GM18861 (cell line): ENCODE measurements at regions not wholly inside any gene's neighbourhood (a gene's known extent, or its start where the extent isn't known, plus 50 kb on each side); places are given as distances from the start of the nearest gene placed in this dataset.
"Not testable (repeated sequence)": the region's sequence is repeated elsewhere in the genome, so short reads cannot be mapped to it uniquely, and the experiment has no call there.

Experiments
- ATAC-seq: cut with Tn5 transposase; IDR thresholded peaks from one replicate; pipeline ENCODE4 v1.9.1; 2021; ENCODE audit not compliant: unreplicated experiment

- no peak for ATAC-seq
Measured at GRCh38 chr2:34519659-34520058, 920.6 kb upstream of the FAM98A start.

DNA sequence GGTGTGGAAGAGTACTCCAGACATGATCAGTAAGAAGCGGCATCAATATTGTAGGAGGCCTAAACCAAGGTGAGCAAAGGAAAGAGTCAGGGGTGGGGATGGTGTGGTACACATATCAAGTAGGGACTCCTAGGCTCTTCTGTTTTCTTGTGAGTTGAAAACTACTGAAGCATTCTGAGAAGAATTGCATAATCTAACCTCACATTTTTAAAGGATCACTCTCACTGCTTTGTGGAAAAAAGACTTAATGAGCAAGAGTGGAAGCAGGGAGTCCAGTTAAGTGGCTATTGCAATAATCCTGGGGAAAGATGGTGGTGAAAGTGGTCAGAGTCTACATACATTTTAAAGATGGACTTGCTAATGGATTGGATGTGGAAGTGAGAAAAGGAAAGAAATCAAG is 899.5 kb upstream of the FAM98A start:
- ATAC-seq = no peak

- not testable (repeated sequence) for ATAC-seq
Measured at GRCh38 chr2:34494192-34494591, 895.1 kb upstream of the FAM98A start.

DNA sequence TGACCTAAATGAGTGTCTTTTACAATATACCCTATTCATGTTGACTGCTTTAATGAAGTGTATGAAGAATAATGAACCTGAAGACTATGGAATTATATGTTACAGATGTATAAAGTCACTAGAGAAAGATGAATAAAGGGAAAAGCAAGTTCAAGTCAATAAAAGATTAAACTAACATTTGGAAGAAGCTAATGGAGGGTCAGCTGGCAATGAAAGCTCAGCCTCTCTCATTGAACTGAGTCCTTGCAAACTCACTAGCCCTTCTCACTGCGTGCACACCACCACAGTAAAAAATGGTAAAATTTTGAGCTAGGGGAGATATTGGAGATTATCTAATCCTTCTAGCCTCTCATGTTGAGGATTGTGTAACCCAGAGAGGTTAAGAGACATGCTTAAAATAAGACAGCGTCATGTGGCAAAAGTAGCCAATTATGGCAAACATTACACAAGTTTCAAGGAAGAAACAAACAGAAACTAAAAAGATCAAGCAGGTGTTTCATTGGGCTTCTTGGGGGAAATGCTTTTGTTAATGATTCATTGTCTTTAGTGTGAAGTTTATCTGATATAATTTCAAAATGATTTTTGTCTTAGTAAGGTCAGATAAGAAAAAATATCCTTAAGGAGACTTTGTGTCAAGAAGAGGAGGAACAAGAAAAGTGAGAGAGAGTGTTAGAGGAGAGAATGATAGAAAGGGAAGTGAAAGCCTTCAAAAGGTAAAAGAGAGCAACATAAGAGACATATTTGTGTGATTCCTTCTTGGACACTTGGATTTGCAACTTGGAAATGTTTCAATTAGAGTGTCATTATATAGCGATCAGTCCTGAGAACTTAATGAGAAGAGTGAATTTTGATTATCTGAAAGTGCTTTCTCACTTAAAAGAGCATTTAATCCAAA is 893.7 kb upstream of the FAM98A start:
- no peak for ATAC-seq

DNA sequence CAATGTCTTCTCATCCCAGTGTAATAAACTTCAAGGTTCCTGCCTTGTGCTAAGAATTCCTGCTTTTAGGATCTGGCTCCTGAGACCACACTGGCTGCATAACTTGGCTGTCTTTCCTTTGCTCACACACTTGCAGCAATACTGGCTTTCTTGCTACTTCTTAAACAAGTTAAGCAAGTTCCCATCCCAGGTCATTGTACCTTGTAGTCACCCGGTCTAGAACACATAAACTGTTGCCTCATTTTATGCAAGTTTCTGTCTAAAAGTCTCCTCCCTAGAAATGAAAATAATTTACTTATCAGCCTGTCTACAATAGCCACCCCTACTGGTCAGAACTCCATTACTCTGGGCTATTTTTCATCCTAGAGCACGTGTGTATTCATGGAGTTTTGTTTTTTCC is 887.9 kb upstream of the FAM98A start:
- ATAC-seq = no peak

GRCh38 chr2:34481542-34481941 is 882.4 kb upstream of the FAM98A start:
- no peak for ATAC-seq

- no peak for ATAC-seq
Measured at GRCh38 chr2:34480366-34480765, 881.3 kb upstream of the FAM98A start.

DNA sequence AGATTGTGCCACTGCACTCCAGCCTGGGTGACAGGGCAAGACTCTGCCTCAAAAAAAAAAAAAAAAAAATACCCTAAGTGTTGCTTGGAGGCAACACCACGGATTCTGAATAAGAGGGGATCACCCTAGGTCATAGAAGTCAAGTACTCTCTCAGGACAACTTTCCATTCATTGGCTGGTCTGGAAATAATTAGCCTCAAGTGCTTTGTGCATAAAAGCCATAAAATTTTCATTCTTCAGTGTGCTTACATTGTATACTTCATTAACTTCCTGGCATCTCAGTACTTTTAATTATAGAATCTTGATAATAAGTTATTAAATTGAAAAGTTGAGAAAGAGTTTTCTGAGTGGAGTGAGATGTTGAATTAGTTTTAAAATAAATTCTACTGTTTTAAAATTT is 876.1 kb upstream of the FAM98A start:
- no peak for ATAC-seq

DNA sequence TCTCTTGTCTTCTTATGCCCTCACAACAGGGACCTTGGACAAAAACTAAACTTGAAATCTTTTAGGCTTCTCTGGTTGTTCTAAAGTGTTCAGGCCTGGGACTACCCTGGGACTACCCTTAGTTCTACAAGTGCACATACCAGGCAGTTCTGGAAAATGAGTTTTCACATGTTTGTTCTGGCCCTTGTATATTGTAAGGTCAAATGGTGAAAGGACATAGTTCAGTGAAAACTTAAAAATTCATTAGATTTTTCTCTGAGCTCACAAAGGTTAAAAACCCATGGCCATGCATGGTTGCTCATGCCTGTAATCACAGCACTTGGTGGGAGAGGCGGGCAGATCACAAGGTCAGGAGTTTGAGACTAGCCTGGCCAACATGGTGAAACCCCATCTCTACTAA is 875.5 kb upstream of the FAM98A start:
- ATAC-seq = no peak

DNA sequence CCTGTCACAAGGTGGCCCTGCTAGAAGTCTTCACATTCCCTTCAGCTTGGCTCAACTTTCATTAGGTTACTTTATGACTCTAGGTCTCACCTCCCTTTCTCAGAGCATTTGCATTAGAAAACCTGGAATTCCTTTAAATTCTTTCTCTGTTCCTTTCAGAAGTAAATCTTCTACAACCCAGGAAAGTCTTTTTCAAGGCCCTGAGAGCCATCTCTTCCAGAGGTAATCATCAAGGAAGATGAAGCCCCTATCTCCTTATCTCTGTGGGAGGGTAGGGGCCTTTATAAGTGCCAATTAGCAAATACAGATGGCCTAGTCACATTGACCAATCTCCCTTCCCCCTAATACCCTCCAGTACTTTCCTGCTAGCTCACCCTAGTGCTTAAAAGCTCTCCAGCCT is 848.0 kb upstream of the FAM98A start:
- ATAC-seq = no peak

DNA sequence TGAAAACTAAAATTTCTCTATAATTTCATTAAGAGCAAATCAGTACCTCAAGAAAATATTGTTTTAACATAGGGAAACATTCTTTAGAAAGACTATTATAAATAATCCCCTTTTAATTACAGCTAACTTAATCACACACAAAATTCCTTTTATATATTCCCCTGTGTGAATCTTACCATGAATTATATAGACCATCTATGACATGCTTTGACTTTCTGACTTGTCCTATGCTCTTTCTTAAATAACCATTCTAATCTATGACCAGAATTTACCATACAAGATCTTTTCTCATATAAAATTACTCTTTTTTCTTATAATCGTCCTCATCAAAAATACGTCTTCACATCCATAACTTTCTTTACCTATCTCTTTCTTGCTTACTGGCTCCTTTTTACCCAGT is 824.2 kb upstream of the FAM98A start:
- ATAC-seq = no peak

DNA sequence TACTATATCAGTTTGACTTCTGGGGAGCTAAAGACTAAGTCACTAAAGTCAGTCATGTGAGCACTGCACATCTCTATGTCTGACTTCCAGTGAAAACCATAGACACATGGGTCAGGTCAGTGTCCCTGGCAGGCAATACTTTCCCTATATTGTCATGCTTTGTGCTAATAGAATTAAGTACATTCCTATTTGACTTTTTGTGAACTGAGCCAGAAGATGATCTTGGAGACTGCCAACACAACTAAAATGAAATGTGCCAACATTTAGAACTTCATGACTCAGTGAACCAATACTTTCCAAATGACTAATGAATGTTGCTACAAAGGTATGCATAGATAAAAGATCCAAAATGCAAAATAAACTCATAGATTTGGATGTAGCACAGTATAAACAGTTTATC is 820.8 kb upstream of the FAM98A start:
- ATAC-seq = no peak

- ATAC-seq = no peak
Measured at GRCh38 chr2:34416856-34417255, 817.8 kb upstream of the FAM98A start.

DNA sequence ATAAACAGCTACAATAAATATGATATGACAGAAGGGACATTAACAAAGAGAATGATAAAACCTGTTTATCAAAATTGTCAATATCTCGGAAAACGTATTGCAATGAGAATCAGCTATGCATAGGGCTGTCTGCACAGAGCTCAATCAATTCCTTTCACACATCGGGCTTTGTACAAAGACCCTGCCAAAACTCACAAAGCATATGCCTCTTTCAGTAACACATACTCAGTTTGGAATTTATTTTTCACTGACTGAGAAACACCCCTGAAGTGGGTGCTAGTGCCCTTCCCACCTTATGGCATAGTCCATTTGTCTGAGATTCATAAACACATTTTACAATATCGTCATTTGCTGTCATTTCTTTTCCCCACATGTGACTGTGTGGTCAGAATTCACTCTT is 815.8 kb upstream of the FAM98A start:
- ATAC-seq = no peak

- no peak for ATAC-seq
Measured at GRCh38 chr2:34408100-34408499, 809.0 kb upstream of the FAM98A start.

DNA sequence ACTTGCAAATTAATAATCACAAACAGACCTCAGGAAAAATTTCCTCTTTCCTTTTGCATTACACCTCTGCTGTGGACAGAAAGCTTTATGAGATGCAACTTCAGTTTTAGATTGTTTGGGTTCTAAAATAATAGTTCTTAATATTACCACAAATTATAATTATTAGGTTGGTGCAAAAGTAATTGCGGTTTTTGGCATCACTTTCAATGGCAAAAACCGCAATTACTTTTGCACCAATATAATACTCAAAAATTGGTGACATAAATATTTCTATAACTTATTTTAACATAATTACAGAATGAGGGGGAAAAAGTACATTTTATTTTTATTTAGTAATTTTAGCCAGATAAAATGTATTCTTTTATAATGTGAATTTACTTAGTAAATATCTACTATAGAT is 804.4 kb upstream of the FAM98A start:
- ATAC-seq = no peak

DNA sequence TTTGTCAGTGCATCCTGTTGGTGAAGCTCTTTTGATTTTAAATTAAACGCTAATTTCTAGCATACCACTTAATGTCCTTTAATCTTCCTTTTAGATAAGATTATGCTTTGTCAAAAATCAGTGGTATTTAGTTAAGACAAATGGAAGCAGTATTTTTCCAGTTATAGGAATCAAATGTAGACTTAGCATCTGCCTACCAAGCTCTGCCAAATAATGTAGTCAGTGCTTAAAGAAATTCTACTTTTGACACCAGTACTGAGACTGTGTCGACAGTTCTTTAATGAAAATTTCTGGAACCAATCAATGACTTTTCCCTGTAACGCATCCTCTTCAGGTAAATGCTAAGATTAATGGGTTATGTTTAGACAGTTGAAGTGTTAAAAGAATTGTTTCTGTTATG is 803.3 kb upstream of the FAM98A start:
- no peak for ATAC-seq

DNA sequence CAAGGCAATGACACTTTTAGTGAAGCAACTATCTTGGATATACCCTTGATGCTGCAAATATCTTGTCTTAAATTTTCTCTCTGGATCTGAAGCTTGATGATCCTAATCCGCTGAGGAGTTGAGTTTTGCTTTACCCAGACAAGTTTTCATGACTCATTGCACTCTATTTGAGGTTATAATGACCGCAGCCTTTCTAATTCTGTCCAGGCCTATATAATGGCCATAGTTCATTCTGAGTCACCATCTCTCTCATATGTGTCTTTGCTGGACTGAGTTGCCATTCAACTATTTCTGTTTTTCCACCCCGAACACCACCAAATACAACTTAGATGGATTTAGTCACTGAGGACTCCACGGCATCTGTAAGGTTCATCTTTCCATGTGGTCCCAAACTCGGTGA is 802.1 kb upstream of the FAM98A start:
- no peak for ATAC-seq

DNA sequence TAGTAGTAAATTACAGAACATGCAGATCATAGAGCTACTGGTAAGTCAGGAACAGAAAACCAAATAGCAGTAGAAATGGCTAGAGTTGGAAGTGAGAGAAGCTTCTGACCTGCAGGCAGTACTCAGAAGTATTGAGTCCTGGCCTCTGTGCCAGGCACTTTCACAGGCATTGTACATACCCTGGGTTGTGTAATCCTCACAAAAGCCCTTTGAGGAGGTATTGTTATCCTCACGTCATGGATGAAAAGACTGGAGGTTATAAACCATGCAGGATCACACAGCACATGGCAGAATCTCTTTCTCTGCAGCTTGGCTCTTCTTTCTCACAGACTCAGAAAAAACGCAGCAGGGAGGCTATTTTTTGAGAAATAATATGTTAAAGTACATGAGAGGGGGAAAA is 789.3 kb upstream of the FAM98A start:
- no peak for ATAC-seq

DNA sequence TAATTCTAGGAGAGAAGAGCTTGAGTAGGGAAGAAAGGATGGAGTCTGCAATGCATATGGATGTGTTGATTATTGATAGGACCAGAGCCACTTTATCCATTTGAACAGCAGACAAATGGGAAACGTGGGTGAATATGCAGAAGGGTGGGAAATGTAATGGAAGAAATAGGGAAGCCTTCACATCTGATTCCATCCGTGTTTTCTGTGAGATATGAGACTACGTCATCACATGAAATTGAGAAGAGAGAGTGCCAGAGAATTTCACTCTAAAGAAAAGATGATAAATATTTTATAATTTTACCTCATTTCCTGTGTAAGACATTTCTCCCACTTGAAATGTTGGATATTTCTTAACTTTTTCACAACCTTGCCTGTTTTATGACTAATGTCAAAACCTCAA is 788.4 kb upstream of the FAM98A start:
- no peak for ATAC-seq

DNA sequence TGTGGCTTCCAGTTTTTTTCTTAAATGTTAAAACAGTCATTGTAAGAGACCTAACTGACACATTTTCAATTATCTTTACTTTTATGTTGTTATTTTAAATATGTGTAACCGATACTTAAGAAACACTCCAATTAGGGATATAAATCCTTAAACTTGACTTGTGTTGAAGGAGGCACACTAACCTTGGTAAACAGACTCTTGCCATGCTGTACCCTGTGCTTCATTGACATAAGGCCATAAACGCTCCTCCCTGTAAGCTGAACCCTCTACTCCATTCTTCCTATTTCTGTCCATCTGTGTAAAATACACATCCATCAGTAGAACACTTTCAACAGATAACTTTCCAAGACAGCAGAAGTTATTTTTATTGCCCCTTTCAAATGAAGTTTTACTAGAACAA is 780.5 kb upstream of the FAM98A start:
- no peak for ATAC-seq

DNA sequence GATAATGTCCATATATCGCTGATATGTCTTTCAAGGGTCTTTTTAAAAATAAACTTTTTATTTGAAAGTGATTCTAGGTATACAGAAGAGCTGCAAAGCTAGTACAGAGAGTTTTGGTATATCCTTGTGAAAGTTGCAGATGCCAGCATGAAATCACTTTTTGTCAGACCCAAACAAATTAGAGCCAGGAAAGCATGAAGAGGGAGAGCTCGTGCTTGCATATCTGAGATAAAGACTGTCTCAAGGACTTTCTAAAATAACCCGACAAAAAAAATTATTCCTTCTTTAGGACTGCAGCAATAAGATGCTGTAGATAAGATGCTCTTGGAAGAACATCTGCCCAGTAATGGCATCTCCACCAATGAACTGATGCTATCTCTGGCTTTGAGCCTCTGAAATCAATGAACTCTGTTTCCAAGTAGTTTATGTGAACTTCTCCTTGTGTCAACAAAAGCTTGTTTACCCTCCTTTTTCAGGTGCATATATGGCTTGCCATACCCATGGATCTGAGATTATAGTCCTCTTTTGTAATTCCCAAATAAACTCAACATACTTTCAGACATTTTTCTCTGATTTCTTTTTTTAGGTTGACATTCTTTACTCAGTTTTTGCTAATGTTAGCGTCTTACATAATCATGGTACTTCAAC is 774.6 kb upstream of the FAM98A start:
- no peak for ATAC-seq

- no peak for ATAC-seq
Measured at GRCh38 chr2:34372967-34373366, 773.9 kb upstream of the FAM98A start.
